ENCODE measurements at regions not wholly inside any gene's neighbourhood (a gene's known extent, or its start where the extent isn't known, plus 50 kb on each side); places are given as distances from the start of the nearest gene placed in this dataset.
"Not testable (repeated sequence)": the region's sequence is repeated elsewhere in the genome, so short reads cannot be mapped to it uniquely, and the experiment has no call there.

DNA sequence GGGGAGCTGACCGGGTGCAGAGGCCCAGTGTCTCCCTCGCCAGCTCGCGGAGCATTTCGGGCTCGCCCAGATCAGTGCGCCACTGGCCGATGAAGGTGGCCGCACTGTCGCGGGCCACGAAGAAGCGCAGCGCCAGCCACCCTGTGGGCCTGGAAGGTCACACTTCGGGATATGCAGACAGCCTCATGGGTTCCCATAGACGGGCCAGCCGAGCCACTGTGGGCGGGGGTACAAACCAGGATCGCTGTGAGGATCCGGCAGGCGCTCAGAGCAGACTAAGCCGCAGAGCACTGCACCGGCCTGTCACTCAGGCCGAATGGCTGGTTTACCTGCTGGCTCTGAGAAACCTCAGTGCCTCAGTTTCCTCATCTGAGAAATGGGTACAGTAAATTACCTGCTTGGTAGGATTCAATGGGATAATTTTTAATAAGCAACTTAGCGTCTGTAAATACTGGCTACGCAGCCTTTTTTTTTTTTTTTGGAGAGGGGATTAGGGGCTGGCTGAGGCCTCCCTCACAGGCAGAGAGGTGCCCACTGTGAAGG is 64.0 kb upstream of the IGFBPL1 start:
- Histone ChIP-seq H3K4me1 (ENCODE audit: control insufficient read depth, insufficient read depth, low read length) (no peaks in the 10 kb centered on the region), H3K4me2 (ENCODE audit: control insufficient read depth, insufficient read depth) (no peak overlapping the region), H3K79me2 (ENCODE audit: control insufficient read depth, insufficient read depth, low read length) (no peaks in the 10 kb centered on the region), H3K36me3 (ENCODE audit: control insufficient read depth in 2 of 2, insufficient read depth in 2 of 2, low read length in 1 of 2) (no peaks in the 10 kb centered on the region), H3K27ac (ENCODE audit: control insufficient read depth, insufficient read depth) (no peak overlapping the region), H2AFZ (ENCODE audit: control insufficient read depth, low read depth, low read length) (no peak overlapping the region), H3K9ac (ENCODE audit: control insufficient read depth, insufficient read depth, low read length) (no peak overlapping the region), H3K9me3 (replicated peaks; ENCODE audit: control insufficient read depth, insufficient read depth, low read length) (no peaks in the 10 kb centered on the region), H3K4me3 (no peak overlapping the region), H3K27me3 (replicated peaks in 1 of 2; ENCODE audit: control insufficient read depth in 2 of 2, insufficient read depth in 2 of 2, low read length in 1 of 2) (no peaks in the 10 kb centered on the region), H4K20me1 (ENCODE audit: control insufficient read depth, insufficient read depth) (no peaks in the 10 kb centered on the region)
- intact Hi-C loops (cut with micrococcal nuclease; ENCODE audit: unreplicated experiment) (no loop called here), in situ Hi-C loops (cut with MboI) (no loop called here)
- 86% methylated on average over 26 of the region's 26 CpGs for WGBS (ENCODE audit: insufficient coverage, insufficient replicate concordance, low lambda C conversion rate, missing lambda C conversion rate)
- FAIRE-seq (no peak), DNase-seq (ENCODE audit: low read depth, low spot score) (no peak), ATAC-seq (no peak)
- TF ChIP-seq, protein P1, sequence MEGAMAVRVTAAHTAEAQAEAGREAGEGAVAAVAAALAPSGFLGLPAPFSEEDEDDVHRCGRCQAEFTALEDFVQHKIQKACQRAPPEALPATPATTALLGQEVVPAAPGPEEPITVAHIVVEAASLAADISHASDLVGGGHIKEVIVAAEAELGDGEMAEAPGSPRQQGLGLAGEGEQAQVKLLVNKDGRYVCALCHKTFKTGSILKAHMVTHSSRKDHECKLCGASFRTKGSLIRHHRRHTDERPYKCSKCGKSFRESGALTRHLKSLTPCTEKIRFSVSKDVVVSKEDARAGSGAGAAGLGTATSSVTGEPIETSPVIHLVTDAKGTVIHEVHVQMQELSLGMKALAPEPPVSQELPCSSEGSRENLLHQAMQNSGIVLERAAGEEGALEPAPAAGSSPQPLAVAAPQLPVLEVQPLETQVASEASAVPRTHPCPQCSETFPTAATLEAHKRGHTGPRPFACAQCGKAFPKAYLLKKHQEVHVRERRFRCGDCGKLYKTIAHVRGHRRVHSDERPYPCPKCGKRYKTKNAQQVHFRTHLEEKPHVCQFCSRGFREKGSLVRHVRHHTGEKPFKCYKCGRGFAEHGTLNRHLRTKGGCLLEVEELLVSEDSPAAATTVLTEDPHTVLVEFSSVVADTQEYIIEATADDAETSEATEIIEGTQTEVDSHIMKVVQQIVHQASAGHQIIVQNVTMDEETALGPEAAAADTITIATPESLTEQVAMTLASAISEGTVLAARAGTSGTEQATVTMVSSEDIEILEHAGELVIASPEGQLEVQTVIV (IDR thresholded peaks at IDR 0.05; ENCODE audit: borderline replicate concordance, partially characterized antibody) = no peak
- BruUV-seq (replicated peaks) = no TSS peak
- ChIA-PET SMC1A (ENCODE audit: uncharacterized antibody, unreplicated experiment) (no interaction called here), CTCF (no interaction called here), POLR2A (no interaction called here), RAD21 (ENCODE audit: unreplicated experiment) (no interaction called here)

DNA sequence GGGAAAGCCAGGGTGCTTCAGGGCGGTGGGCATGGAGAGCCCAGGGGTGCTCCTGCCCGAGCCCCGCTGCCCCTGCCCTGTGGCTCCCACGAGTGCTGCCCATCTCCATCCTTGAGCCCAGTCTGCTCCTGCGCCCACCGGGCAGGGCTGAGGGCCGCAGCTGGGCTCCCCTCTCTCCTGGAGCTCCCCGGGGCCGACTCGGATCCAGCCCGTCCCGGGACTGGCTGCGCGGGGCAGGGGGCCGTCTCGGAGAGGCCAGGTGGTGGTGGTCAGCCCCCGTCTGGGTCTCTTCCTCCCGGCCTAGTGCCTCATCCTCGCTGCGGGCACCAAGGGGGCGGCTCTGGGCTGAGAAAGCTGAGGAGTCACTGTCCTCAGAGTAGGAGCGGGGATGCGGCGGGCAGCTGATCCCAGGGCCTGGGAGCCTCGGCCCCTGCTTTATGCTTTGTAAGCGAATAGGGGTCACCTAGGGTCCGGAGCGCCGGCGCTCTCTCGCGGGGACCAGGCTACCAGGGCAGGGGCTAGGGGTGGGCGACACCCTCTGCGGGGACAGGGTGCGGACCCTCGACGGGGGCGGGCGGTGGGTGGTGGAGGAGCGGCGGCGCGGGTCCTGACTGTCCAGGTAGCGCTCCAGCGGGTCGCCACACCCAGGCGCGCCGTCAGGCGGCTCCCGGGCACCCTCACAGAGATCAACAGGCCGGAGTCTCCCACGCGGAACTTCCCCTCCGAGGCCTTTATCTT is 63.3 kb upstream of the IGFBPL1 start:
- DNase-seq (ENCODE audit: low read depth, low spot score); intact Hi-C loops (cut with micrococcal nuclease; ENCODE audit: unreplicated experiment); RAD21 ChIA-PET (ENCODE audit: unreplicated experiment); H3K9me3 ChIP-seq (replicated peaks; ENCODE audit: control insufficient read depth, insufficient read depth, low read length); FAIRE-seq; H3K27me3 ChIP-seq (replicated peaks in 1 of 2; ENCODE audit: control insufficient read depth in 2 of 2, insufficient read depth in 2 of 2, low read length in 1 of 2); H2AFZ ChIP-seq (ENCODE audit: control insufficient read depth, low read depth, low read length); H3K4me3 ChIP-seq; H3K4me1 ChIP-seq (ENCODE audit: control insufficient read depth, insufficient read depth, low read length); SMC1A ChIA-PET (ENCODE audit: uncharacterized antibody, unreplicated experiment); in situ Hi-C loops (cut with MboI); H3K79me2 ChIP-seq (ENCODE audit: control insufficient read depth, insufficient read depth, low read length); H3K4me2 ChIP-seq (ENCODE audit: control insufficient read depth, insufficient read depth); BruUV-seq (replicated peaks); POLR2A ChIA-PET; H3K27ac ChIP-seq (ENCODE audit: control insufficient read depth, insufficient read depth); CTCF ChIA-PET; H3K9ac ChIP-seq (ENCODE audit: control insufficient read depth, insufficient read depth, low read length); ATAC-seq; H4K20me1 ChIP-seq (ENCODE audit: control insufficient read depth, insufficient read depth); H3K36me3 ChIP-seq (ENCODE audit: control insufficient read depth in 2 of 2, insufficient read depth in 2 of 2, low read length in 1 of 2): not testable (repeated sequence)
- WGBS (ENCODE audit: insufficient coverage, insufficient replicate concordance, low lambda C conversion rate, missing lambda C conversion rate) = 63% methylated on average over 40 of the region's 55 CpGs

Measured in GM12878 (cell line).